C4-2B (cell line): ENCODE measurements at regions not wholly inside any gene's neighbourhood (a gene's known extent, or its start where the extent isn't known, plus 50 kb on each side); places are given as distances from the start of the nearest gene placed in this dataset.

Experiments used
- H3K27ac ChIP-seq: fragments of 450-650 bp; 2 replicates; pipeline ENCODE4 v1.5.1; 2017
- CTCF ChIP-seq: fragments of 450-650 bp; conservative IDR thresholded peaks from 2 replicates; pipeline ENCODE4 v1.5.1; 2017; ENCODE audit warnings: mild to moderate bottlenecking
- ZFX ChIP-seq: fragments of 450-650 bp; IDR thresholded peaks from 2 replicates; pipeline ENCODE4 v1.6.1; 2017

GRCh38 chr6:26194816-26195375 is 107.7 kb downstream of the HFE start:
- TF ChIP-seq CTCF (no peak), ZFX (no peak)
- H3K27ac ChIP-seq = peak overlapping the region; percentile 99

DNA sequence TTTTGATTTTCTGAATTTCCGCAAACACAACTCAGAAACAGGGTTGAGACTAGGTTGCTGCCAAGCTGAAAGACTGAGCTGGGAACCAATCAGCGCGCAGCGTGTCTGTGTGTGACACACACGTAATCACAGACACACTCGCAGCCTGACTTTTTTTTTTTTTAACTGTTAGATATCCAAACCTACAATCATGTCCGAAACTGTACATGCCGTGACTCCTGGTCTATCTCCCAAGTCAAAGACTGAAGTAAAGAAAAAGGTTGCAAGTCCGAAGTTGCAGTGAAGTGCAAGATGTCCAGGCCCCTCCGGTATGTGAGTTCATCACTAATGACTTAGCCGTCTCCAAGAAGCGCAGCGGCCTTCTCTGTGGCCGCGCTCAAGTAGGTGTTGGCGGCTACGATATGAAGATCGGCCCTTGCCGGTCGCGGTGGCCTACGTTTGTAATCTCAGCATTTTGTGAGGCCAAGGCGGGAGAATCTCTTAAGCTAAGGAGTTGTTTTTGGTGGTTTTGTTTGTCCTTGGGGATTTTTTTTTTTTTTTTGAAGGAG is 108.2 kb downstream of the HFE start:
- TF ChIP-seq CTCF = no peak
- peak; percentile 58; the same call in 1 of the 2 replicates for TF ChIP-seq ZFX

GRCh38 chr6:26195924-26196845 is 109.0 kb downstream of the HFE start:
- no peak; the same call in 1 of the 2 replicates for TF ChIP-seq ZFX
- no peak for TF ChIP-seq CTCF
- peak overlapping the region; percentile 99 for H3K27ac ChIP-seq

More for the DNA sequence above, 108.2 kb downstream of the HFE start:
- H3K27ac ChIP-seq = peak overlapping the region; percentile 99

- peak overlapping the region; percentile 99 for H3K27ac ChIP-seq
- TF ChIP-seq ZFX = peak; percentile 82
- no peak for TF ChIP-seq CTCF
Observed at GRCh38 chr6:26196846-26197635, 109.8 kb downstream of the HFE start.

GRCh38 chr6:26197636-26197932 is 110.4 kb downstream of the HFE start:
- H3K27ac ChIP-seq = peak overlapping the region; percentile 99; the same call in 1 of the 2 replicates
- TF ChIP-seq ZFX (no peak), CTCF (no peak)

GRCh38 chr6:26197933-26198721 is 110.9 kb downstream of the HFE start:
- H3K27ac ChIP-seq = peak overlapping the region; percentile 99
- peak; percentile 10; the same call in 1 of the 2 replicates for TF ChIP-seq CTCF
- TF ChIP-seq ZFX = no peak
